ENCODE measurements at regions not wholly inside any gene's neighbourhood (a gene's known extent, or its start where the extent isn't known, plus 50 kb on each side); places are given as distances from the start of the nearest gene placed in this dataset.

DNA sequence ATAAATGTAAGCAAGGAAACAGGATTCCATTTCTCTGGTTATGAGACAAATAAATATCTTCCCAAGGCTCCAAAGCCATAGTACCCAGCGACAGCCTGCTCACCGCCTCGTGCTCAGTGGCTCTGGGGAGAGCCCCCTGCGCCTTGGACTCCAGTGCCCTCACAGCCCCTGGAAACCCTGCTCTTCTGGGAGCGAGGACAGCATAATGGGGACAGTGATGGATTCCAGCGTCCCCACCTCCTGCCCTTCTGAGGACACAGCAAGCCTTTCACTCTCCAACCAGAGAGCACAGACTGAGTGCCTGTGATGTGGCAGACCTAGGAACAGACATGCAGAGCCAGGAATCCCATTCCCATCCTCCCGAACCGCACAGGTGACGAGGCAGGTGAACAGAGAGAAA, 660.8 kb downstream of the TBC1D22A start:
- DNase-seq (ENCODE audit: low read depth in 1 of 2, low spot score in 1 of 2): no peak
- Histone ChIP-seq H3K27ac (replicated peaks) (no peak overlapping the region), H3K27me3 (ENCODE audit: insufficient read depth, poor library complexity, severe bottlenecking) (no peaks in the 10 kb centered on the region), H3K4me3 (replicated peaks; ENCODE audit: insufficient read depth, low read length) (no peak overlapping the region)
- TF ChIP-seq, protein P1, sequence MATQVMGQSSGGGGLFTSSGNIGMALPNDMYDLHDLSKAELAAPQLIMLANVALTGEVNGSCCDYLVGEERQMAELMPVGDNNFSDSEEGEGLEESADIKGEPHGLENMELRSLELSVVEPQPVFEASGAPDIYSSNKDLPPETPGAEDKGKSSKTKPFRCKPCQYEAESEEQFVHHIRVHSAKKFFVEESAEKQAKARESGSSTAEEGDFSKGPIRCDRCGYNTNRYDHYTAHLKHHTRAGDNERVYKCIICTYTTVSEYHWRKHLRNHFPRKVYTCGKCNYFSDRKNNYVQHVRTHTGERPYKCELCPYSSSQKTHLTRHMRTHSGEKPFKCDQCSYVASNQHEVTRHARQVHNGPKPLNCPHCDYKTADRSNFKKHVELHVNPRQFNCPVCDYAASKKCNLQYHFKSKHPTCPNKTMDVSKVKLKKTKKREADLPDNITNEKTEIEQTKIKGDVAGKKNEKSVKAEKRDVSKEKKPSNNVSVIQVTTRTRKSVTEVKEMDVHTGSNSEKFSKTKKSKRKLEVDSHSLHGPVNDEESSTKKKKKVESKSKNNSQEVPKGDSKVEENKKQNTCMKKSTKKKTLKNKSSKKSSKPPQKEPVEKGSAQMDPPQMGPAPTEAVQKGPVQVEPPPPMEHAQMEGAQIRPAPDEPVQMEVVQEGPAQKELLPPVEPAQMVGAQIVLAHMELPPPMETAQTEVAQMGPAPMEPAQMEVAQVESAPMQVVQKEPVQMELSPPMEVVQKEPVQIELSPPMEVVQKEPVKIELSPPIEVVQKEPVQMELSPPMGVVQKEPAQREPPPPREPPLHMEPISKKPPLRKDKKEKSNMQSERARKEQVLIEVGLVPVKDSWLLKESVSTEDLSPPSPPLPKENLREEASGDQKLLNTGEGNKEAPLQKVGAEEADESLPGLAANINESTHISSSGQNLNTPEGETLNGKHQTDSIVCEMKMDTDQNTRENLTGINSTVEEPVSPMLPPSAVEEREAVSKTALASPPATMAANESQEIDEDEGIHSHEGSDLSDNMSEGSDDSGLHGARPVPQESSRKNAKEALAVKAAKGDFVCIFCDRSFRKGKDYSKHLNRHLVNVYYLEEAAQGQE (IDR thresholded peaks at IDR 0.05; ENCODE audit: insufficient replicate concordance, low read depth): no peak
- TF ChIP-seq GABPA (IDR thresholded peaks at IDR 0.05; ENCODE audit: low read depth): no peak
- no peak for TF ChIP-seq SPI1 (IDR thresholded peaks at IDR 0.05; ENCODE audit: borderline replicate concordance, low read depth)
- TF ChIP-seq, protein P2, sequence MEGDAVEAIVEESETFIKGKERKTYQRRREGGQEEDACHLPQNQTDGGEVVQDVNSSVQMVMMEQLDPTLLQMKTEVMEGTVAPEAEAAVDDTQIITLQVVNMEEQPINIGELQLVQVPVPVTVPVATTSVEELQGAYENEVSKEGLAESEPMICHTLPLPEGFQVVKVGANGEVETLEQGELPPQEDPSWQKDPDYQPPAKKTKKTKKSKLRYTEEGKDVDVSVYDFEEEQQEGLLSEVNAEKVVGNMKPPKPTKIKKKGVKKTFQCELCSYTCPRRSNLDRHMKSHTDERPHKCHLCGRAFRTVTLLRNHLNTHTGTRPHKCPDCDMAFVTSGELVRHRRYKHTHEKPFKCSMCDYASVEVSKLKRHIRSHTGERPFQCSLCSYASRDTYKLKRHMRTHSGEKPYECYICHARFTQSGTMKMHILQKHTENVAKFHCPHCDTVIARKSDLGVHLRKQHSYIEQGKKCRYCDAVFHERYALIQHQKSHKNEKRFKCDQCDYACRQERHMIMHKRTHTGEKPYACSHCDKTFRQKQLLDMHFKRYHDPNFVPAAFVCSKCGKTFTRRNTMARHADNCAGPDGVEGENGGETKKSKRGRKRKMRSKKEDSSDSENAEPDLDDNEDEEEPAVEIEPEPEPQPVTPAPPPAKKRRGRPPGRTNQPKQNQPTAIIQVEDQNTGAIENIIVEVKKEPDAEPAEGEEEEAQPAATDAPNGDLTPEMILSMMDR (IDR thresholded peaks at IDR 0.05; ENCODE audit: insufficient read depth, low read length): no peak
- TF ChIP-seq POLR2AphosphoS5 (IDR thresholded peaks at IDR 0.05; ENCODE audit: low read depth): no peak

DNA sequence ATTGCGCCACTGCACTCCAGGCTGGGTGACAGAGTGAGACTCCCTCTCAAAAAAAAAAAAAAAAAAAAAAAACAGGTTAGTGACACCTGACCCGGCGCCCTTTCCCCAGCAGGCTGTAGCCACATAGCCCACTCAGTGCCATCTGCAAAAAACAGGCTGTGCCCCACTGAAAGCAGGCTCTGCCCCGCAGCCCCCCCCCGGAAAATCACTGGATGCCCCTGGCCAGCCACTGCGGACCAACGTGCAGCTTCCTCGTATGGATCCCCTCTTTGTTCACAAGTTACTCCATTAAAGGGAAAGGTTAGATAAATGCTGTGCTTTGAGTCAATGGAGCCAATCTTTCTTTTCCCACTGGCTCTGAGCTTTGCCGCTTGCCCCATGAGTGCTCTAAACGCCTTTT, 660.3 kb downstream of the TBC1D22A start:
- H3K27ac ChIP-seq (replicated peaks): no peak overlapping the region
- no peak overlapping the region for H3K4me3 ChIP-seq (replicated peaks; ENCODE audit: insufficient read depth, low read length)
- H3K27me3 ChIP-seq (ENCODE audit: insufficient read depth, poor library complexity, severe bottlenecking): no peaks in the 10 kb centered on the region
- DNase-seq (ENCODE audit: low read depth in 1 of 2, low spot score in 1 of 2): no peak
- no peak for TF ChIP-seq SPI1 (IDR thresholded peaks at IDR 0.05; ENCODE audit: borderline replicate concordance, low read depth)
- TF ChIP-seq, protein P2 (IDR thresholded peaks at IDR 0.05; ENCODE audit: insufficient read depth, low read length): no peak

DNA sequence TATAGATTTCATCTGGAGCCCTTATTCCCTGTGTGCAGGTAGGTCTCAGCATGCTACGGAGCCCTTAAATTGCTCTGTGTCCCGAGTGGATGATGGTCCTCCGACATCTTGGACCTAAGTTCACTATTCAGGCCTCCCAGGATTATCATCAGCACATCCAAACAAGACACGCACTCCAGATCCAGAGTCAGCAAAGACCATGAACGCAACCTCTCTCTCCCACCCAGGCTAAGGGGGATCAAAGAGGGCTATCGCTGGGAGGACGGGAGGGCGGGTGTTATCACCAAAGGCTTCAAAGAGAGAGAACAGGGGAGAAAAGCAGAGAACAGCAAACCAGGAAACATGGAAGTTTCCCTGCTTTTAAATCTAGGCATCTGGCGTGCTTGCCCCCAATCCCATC, 659.4 kb downstream of the TBC1D22A start:
- Histone ChIP-seq H3K27me3 (ENCODE audit: insufficient read depth, poor library complexity, severe bottlenecking) (no peaks in the 10 kb centered on the region), H3K27ac (replicated peaks) (no peak overlapping the region), H3K4me3 (replicated peaks; ENCODE audit: insufficient read depth, low read length) (no peak overlapping the region)
- TF ChIP-seq GABPA (IDR thresholded peaks at IDR 0.05; ENCODE audit: low read depth): no peak
- no peak for DNase-seq (ENCODE audit: low read depth in 1 of 2, low spot score in 1 of 2)

DNA sequence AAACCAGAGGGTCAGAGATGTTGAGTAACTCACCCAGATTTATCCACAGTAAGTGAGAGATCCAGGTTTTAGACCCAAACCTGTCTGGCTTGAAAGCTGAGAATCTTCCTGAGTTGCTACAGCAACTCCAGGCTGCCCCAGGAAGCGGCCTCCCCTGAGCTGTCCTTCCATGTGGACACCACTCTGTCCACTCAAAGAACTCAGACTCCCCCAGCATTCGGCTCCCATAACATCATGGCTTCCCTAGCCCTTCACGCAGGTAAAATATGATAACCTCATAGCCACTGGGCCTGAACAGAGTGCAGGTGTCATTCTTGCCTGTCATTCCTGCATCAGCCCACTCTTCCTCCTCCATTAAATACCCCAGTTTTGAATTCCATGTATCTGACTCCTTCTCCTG, 657.8 kb downstream of the TBC1D22A start:
- no peak for DNase-seq (ENCODE audit: low read depth in 1 of 2, low spot score in 1 of 2)
- no peak for TF ChIP-seq SPI1 (IDR thresholded peaks at IDR 0.05; ENCODE audit: borderline replicate concordance, low read depth)
- TF ChIP-seq POLR2AphosphoS5 (IDR thresholded peaks at IDR 0.05; ENCODE audit: low read depth): no peak
- no peak for TF ChIP-seq GABPA (IDR thresholded peaks at IDR 0.05; ENCODE audit: low read depth)
- TF ChIP-seq, protein P1 (IDR thresholded peaks at IDR 0.05; ENCODE audit: insufficient replicate concordance, low read depth): no peak
- no peaks in the 10 kb centered on the region for H3K27me3 ChIP-seq (ENCODE audit: insufficient read depth, poor library complexity, severe bottlenecking)
- H3K4me3 ChIP-seq (replicated peaks; ENCODE audit: insufficient read depth, low read length): no peak overlapping the region
- H3K27ac ChIP-seq (replicated peaks): no peak overlapping the region

DNA sequence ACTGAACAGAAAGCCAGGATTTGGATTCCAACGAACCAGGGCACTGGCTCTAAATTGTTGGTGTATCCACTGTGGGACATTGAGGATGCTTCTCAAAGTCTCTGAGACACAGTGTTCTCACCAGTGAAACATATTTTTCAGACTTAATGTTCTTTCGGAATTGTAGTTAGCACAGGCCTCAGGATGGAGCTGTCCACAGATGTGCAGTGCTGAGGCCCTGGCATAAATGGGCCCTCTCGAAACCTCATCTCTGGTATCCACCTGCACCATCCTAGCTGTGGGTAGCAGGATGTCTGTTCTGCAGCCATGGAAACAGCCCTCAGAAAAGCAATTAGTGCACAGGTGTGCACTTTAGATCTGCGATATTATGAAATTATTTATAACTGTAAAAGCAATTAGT, 656.8 kb downstream of the TBC1D22A start:
- TF ChIP-seq, protein P1 (IDR thresholded peaks at IDR 0.05; ENCODE audit: insufficient replicate concordance, low read depth): peak; percentile 87
- TF ChIP-seq, protein P2 (IDR thresholded peaks at IDR 0.05; ENCODE audit: insufficient read depth, low read length): no peak
- no peaks in the 10 kb centered on the region for H3K27me3 ChIP-seq (ENCODE audit: insufficient read depth, poor library complexity, severe bottlenecking)
- no peak for DNase-seq (ENCODE audit: low read depth in 1 of 2, low spot score in 1 of 2)
- H3K4me3 ChIP-seq (replicated peaks; ENCODE audit: insufficient read depth, low read length): no peak overlapping the region
- H3K27ac ChIP-seq (replicated peaks): no peak overlapping the region

Measured in HL-60 (cell line).